ENCODE measurements at regions not wholly inside any gene's neighbourhood (a gene's known extent, or its start where the extent isn't known, plus 50 kb on each side); places are given as distances from the start of the nearest gene placed in this dataset.

GRCh38 chr10:36331121-36331520, 689.0 kb upstream of the FZD8 start:
- Histone ChIP-seq H2BK20ac (ENCODE audit: low read length) (no peak overlapping the region), H3K23me2 (ENCODE audit: low read depth, low read length) (no peaks in the 10 kb centered on the region), H3K14ac (ENCODE audit: insufficient read length) (no peak overlapping the region), H3K79me2 (ENCODE audit: control insufficient read depth in 1 of 2, insufficient read depth in 2 of 2, low read length in 2 of 2) (no peaks in the 10 kb centered on the region), H3K56ac (replicated peaks; ENCODE audit: insufficient read length, low read depth, low read length) (no peak overlapping the region), H3K36me3 (ENCODE audit: control insufficient read depth in 2 of 4, insufficient read depth in 4 of 4, low read length in 3 of 4) (no peaks in the 10 kb centered on the region), H2BK15ac (ENCODE audit: low read length) (no peak overlapping the region), H2AFZ (ENCODE audit: low read length) (no peak overlapping the region), H3K9me3 (ENCODE audit: insufficient read depth in 2 of 2, low read depth in 1 of 2, low read length in 1 of 2) (no peaks in the 10 kb centered on the region), H2BK12ac (ENCODE audit: low read depth, low read length) (no peak overlapping the region), H3K4ac (replicated peaks; ENCODE audit: insufficient read length, low read depth, low read length) (no peak overlapping the region), H3K18ac (ENCODE audit: extremely low read depth, low read length) (no peak overlapping the region), H2BK5ac (ENCODE audit: low read depth, low read length) (no peak overlapping the region), H2AK5ac (ENCODE audit: low read depth, low read length) (no peak overlapping the region), H4K8ac (ENCODE audit: extremely low read depth, insufficient read depth, low read length) (no peak overlapping the region), H3K9ac (replicated peaks in 1 of 4; ENCODE audit: extremely low read depth in 1 of 4, low read depth in 3 of 4, low read length in 3 of 4) (no peak overlapping the region), H2BK120ac (replicated peaks; ENCODE audit: low read depth, low read length) (no peak overlapping the region), H4K5ac (ENCODE audit: insufficient read length, low read depth, low read length) (no peak overlapping the region), H4K20me1 (replicated peaks in 1 of 2; ENCODE audit: control insufficient read depth in 1 of 2, insufficient read depth in 2 of 2, low read length in 2 of 2) (no peaks in the 10 kb centered on the region), H3K27me3 (replicated peaks in 1 of 4; ENCODE audit: control insufficient read depth in 3 of 4, extremely low read depth in 1 of 4, insufficient read depth in 3 of 4, low read length in 3 of 4) (no peaks in the 10 kb centered on the region), H4K91ac (replicated peaks; ENCODE audit: insufficient read length, low read length) (no peak overlapping the region), H3K4me2 (ENCODE audit: insufficient read depth in 1 of 2, low read depth in 2 of 2, low read length in 2 of 2) (no peak overlapping the region), H3K4me3 (ENCODE audit: extremely low read depth in 1 of 4, insufficient read depth in 2 of 4, low read depth in 3 of 4, low read length in 4 of 4) (no peak overlapping the region), H3K23ac (ENCODE audit: insufficient read length) (no peak overlapping the region), H3K4me1 (replicated peaks in 1 of 4; ENCODE audit: control insufficient read depth in 3 of 4, insufficient read depth in 4 of 4, low read length in 3 of 4) (no peaks in the 10 kb centered on the region), H3K79me1 (ENCODE audit: low read depth, low read length) (no peaks in the 10 kb centered on the region), H3K27ac (ENCODE audit: low read depth, low read length) (no peak overlapping the region)
- ChIA-PET POLR2A (ENCODE audit: partially characterized antibody) (no interaction called here), CTCF (ENCODE audit: partially characterized antibody) (interaction anchor here (0.6 kb wide), 1 partner anchor 280 kb away, joined by 3 read pairs; no protein-coding TSS in a partner anchor)
- WGBS, 2 experiments (ENCODE audit: extremely low coverage in 1 of 2, insufficient coverage in 1 of 2, insufficient read length in 1 of 2, insufficient replicate concordance in 2 of 2, low coverage in 1 of 2, low lambda C conversion rate in 2 of 2, missing lambda C conversion rate in 1 of 2) = 97% methylated on average over 3 of the region's 3 CpGs; no CpG with 5 or more reads in 1 of the 2 experiments
- no peak for DNase-seq (ENCODE audit: low read depth in 1 of 2, low spot score in 2 of 2)
- FAIRE-seq = no peak
- TF ChIP-seq SIN3A (conservative IDR thresholded peaks at IDR 0.05 in 1 of 2, IDR thresholded peaks at IDR 0.05 in 1 of 2; ENCODE audit: low read depth in 1 of 2, low read length in 2 of 2) = no peak
- no peak for TF ChIP-seq GTF2F1 (IDR thresholded peaks at IDR 0.05; ENCODE audit: borderline replicate concordance, low read depth, low read length)
- TF ChIP-seq TAF1 (IDR thresholded peaks at IDR 0.05; ENCODE audit: low read depth, low read length) = no peak
- no peak for TF ChIP-seq SP2 (IDR thresholded peaks at IDR 0.05; ENCODE audit: low read length)
- no peak for TF ChIP-seq SRF (IDR thresholded peaks at IDR 0.05; ENCODE audit: low read depth, low read length)
- no peak for TF ChIP-seq ASH2L (IDR thresholded peaks at IDR 0.05; ENCODE audit: low read length)
- TF ChIP-seq CBX8 (IDR thresholded peaks at IDR 0.05; ENCODE audit: borderline replicate concordance, low read depth, low read length) = no peak
- no peak for TF ChIP-seq EGR1 (IDR thresholded peaks at IDR 0.05; ENCODE audit: borderline replicate concordance, low read depth, low read length)
- no peak for TF ChIP-seq MAX (IDR thresholded peaks at IDR 0.05)
- no peak for TF ChIP-seq TBP (IDR thresholded peaks at IDR 0.05; ENCODE audit: low read depth, low read length)
- no peak for TF ChIP-seq EZH2 (IDR thresholded peaks at IDR 0.05; ENCODE audit: low read depth, low read length, severe bottlenecking)
- TF ChIP-seq SP1 (IDR thresholded peaks at IDR 0.05; ENCODE audit: low read depth, low read length) = no peak
- TF ChIP-seq ZNF274 (IDR thresholded peaks at IDR 0.05; ENCODE audit: borderline replicate concordance, extremely low read depth, low read length) = no peak
- TF ChIP-seq CEBPB (IDR thresholded peaks at IDR 0.05; ENCODE audit: low read depth, low read length) = no peak
